Neuronal stem cell (in vitro differentiated cells): ENCODE measurements at regions not wholly inside any gene's neighbourhood (a gene's known extent, or its start where the extent isn't known, plus 50 kb on each side); places are given as distances from the start of the nearest gene placed in this dataset.

Experiments used
- DNase-seq: peaks from one replicate; pipeline ENCODE4 v3.0.0-alpha.2; 2013; ENCODE audit warnings: low spot score
- H2AFZ ChIP-seq: one replicate; pipeline ENCODE4 v1.6.1; 2013; ENCODE audit warnings: mild to moderate bottlenecking, low read length, inconsistent platforms
- H2AK5ac ChIP-seq: 2 replicates; pipeline ENCODE4 v1.6.1; 2013; ENCODE audit warnings: low read depth, mild to moderate bottlenecking, inconsistent platforms, low read length, moderate library complexity, mixed read lengths
- H2BK120ac ChIP-seq: 2 replicates; pipeline ENCODE4 v1.6.1; 2013; ENCODE audit warnings: low read depth, mild to moderate bottlenecking, inconsistent platforms, low read length, moderate library complexity, mixed read lengths
- H2BK12ac ChIP-seq: one replicate; pipeline ENCODE4 v1.6.1; 2013; ENCODE audit warnings: low read length, inconsistent platforms
- H2BK15ac ChIP-seq: 2 replicates; pipeline ENCODE4 v1.6.1; 2013; ENCODE audit warnings: mild to moderate bottlenecking, low read length, inconsistent platforms, mixed read lengths
- H2BK5ac ChIP-seq: one replicate; pipeline ENCODE4 v1.6.1; 2013; ENCODE audit warnings: inconsistent platforms, mild to moderate bottlenecking, low read length, moderate library complexity
- H3K14ac ChIP-seq: one replicate; pipeline ENCODE4 v1.6.1; 2013; ENCODE audit warnings: low read length, inconsistent platforms
- H3K18ac ChIP-seq: 2 replicates; pipeline ENCODE4 v1.6.1; 2013; ENCODE audit warnings: low read length, inconsistent platforms
- H3K23ac ChIP-seq: 2 replicates; pipeline ENCODE4 v1.6.1; 2013; ENCODE audit warnings: low read depth, mild to moderate bottlenecking, mixed read lengths, low read length, inconsistent platforms; ENCODE audit not compliant: poor library complexity
- H3K27ac ChIP-seq: replicated peaks from 3 replicates; pipeline ENCODE4 v1.5.1; 2013; ENCODE audit warnings: low read length, inconsistent platforms
- H3K27me3 ChIP-seq, 3 experiments: 2 replicates each; pipeline ENCODE4 v1.6.1; 2013; ENCODE audit warnings: low read length in 3 of 3, mild to moderate bottlenecking in 2 of 3, inconsistent platforms in 1 of 3, low read depth in 1 of 3, mixed read lengths in 1 of 3, moderate library complexity in 1 of 3; ENCODE audit not compliant: control insufficient read depth in 3 of 3, insufficient read depth in 3 of 3
- H3K36me3 ChIP-seq, 2 donors: replicated peaks in 1 of 2; 2 replicates each; pipeline ENCODE4 v1.6.1; 2013; ENCODE audit warnings: low read length in 2 of 2; ENCODE audit not compliant: control insufficient read depth in 2 of 2, insufficient read depth in 2 of 2
- H3K4ac ChIP-seq: 2 replicates; pipeline ENCODE4 v1.6.1; 2013; ENCODE audit warnings: inconsistent platforms, mild to moderate bottlenecking, low read length, moderate library complexity
- H3K4me1 ChIP-seq, 2 donors: 1 replicate in 1 of 2; 2 replicates in 1 of 2; pipeline ENCODE4 v1.6.1; 2013; ENCODE audit warnings: low read length in 2 of 2, low read depth in 1 of 2; ENCODE audit not compliant: control insufficient read depth in 2 of 2, insufficient read depth in 1 of 2
- H3K4me2 ChIP-seq: one replicate; pipeline ENCODE4 v1.6.1; 2013; ENCODE audit warnings: mild to moderate bottlenecking, low read length, inconsistent platforms; ENCODE audit not compliant: insufficient read depth, poor library complexity, severe bottlenecking
- H3K4me3 ChIP-seq, 2 donors: 2 replicates each; pipeline ENCODE4 v1.5.1; 2013; ENCODE audit warnings: low read length in 2 of 2, mild to moderate bottlenecking in 2 of 2, inconsistent platforms in 1 of 2, moderate library complexity in 1 of 2
- H3K79me1 ChIP-seq: one replicate; pipeline ENCODE4 v1.6.1; 2013; ENCODE audit warnings: low read depth, mild to moderate bottlenecking, inconsistent platforms, low read length, moderate library complexity
- H3K9ac ChIP-seq: one replicate; pipeline ENCODE4 v1.6.1; 2013; ENCODE audit warnings: mild to moderate bottlenecking, low read depth, low read length, inconsistent platforms; ENCODE audit not compliant: poor library complexity
- H3K9me3 ChIP-seq, 2 donors: replicated peaks in 1 of 2; 2 replicates each; pipeline versions ENCODE3 to v1.6.1; 2013; ENCODE audit warnings: low read length in 2 of 2, mild to moderate bottlenecking in 2 of 2, inconsistent platforms in 1 of 2, low read depth in 1 of 2, mixed read lengths in 1 of 2, moderate library complexity in 1 of 2; ENCODE audit not compliant: control insufficient read depth in 2 of 2, insufficient read depth in 1 of 2
- H4K8ac ChIP-seq: one replicate; pipeline ENCODE4 v1.6.1; 2013; ENCODE audit warnings: low read depth, mild to moderate bottlenecking, inconsistent platforms, low read length, moderate library complexity
- H4K91ac ChIP-seq: one replicate; pipeline ENCODE4 v1.6.1; 2013; ENCODE audit warnings: low read length, low read depth, mild to moderate bottlenecking, inconsistent platforms; ENCODE audit not compliant: poor library complexity
- WGBS, 2 donors: extraction: QIAGEN DNeasy Blood & Tissue Kit; methylation state at CpG; one replicate each; pipeline ENCODE4 v1.1.7; 2013; ENCODE audit warnings: missing lambda C conversion rate in 2 of 2, mixed read lengths in 1 of 2; ENCODE audit not compliant: insufficient read length in 2 of 2, insufficient replicate concordance in 1 of 2; ENCODE audit errors: extremely low coverage in 2 of 2; 5-methylcytosine and 5-hydroxymethylcytosine counted together

- Histone ChIP-seq H3K4me1 (no peaks in the 10 kb centered on the region), H3K14ac (no peak overlapping the region), H3K4ac (no peak overlapping the region), H2AK5ac (no peak overlapping the region), H3K4me2 (no peak overlapping the region), H2BK5ac (no peak overlapping the region), H2BK120ac (no peak overlapping the region), H3K36me3 (no peaks in the 10 kb centered on the region), H2BK12ac (no peak overlapping the region), H3K23ac (no peak overlapping the region), H4K91ac (no peak overlapping the region), H3K9ac (no peak overlapping the region), H3K79me1 (no peaks in the 10 kb centered on the region), H3K27ac (no peak overlapping the region), H4K8ac (no peak overlapping the region), H3K9me3 (peaks cover 0 to 2% of the 10 kb centered on the region in 2 donors), H3K18ac (no peak overlapping the region), H2AFZ (no peak overlapping the region), H2BK15ac (no peak overlapping the region), H3K4me3 (no peak overlapping the region), H3K27me3 (peaks cover 0 to 28% (median 0%) of the 10 kb centered on the region in 3 experiments)
- no CpG with 5 or more reads among the region's 15 CpGs for WGBS, 2 donors
- DNase-seq = no peak
Measured at GRCh38 chr20:58579069-58579818, 64.0 kb upstream of the APCDD1L start.

GRCh38 chr20:58577871-58578598, 62.8 kb upstream of the APCDD1L start:
- Histone ChIP-seq H3K9ac (no peak overlapping the region), H2BK12ac (no peak overlapping the region), H2AFZ (no peak overlapping the region), H4K8ac (no peak overlapping the region), H3K36me3 (no peaks in the 10 kb centered on the region), H2BK5ac (no peak overlapping the region), H3K14ac (no peak overlapping the region), H2BK15ac (no peak overlapping the region), H3K23ac (no peak overlapping the region), H3K27ac (no peak overlapping the region), H3K18ac (no peak overlapping the region), H2AK5ac (no peak overlapping the region), H3K4me2 (no peak overlapping the region), H3K4ac (no peak overlapping the region), H4K91ac (no peak overlapping the region), H3K4me1 (no peaks in the 10 kb centered on the region), H3K4me3 (no peak overlapping the region), H3K79me1 (no peaks in the 10 kb centered on the region), H2BK120ac (no peak overlapping the region), H3K27me3 (peaks cover 0 to 22% (median 0%) of the 10 kb centered on the region in 3 experiments), H3K9me3 (peaks cover 0 to 2% of the 10 kb centered on the region in 2 donors)
- DNase-seq = no peak
- WGBS, 2 donors = no CpG with 5 or more reads among the region's 23 CpGs

GRCh38 chr20:58577139-58577806, 62.1 kb upstream of the APCDD1L start:
- no peaks in the 10 kb centered on the region for H3K36me3 ChIP-seq
- no peak overlapping the region for H2BK12ac ChIP-seq
- no peak overlapping the region for H4K8ac ChIP-seq
- no peak overlapping the region for H3K4ac ChIP-seq
- DNase-seq = no peak
- H3K14ac ChIP-seq = no peak overlapping the region
- H3K27me3 ChIP-seq = peaks cover 0 to 19% (median 0%) of the 10 kb centered on the region in 3 experiments
- H3K9me3 ChIP-seq = peaks cover 0 to under 1% of the 10 kb centered on the region in 2 donors
- no CpG with 5 or more reads among the region's 13 CpGs for WGBS, 2 donors
- H2BK15ac ChIP-seq = no peak overlapping the region
- no peak overlapping the region for H2BK120ac ChIP-seq
- H2AK5ac ChIP-seq = no peak overlapping the region
- H3K79me1 ChIP-seq = no peaks in the 10 kb centered on the region
- no peak overlapping the region for H3K4me2 ChIP-seq
- H3K27ac ChIP-seq = no peak overlapping the region
- no peak overlapping the region for H3K18ac ChIP-seq
- no peak overlapping the region for H3K9ac ChIP-seq
- H2BK5ac ChIP-seq = no peak overlapping the region
- H3K4me1 ChIP-seq = no peaks in the 10 kb centered on the region
- H4K91ac ChIP-seq = no peak overlapping the region
- no peak overlapping the region for H3K4me3 ChIP-seq
- no peak overlapping the region for H3K23ac ChIP-seq
- H2AFZ ChIP-seq = no peak overlapping the region

GRCh38 chr20:58576603-58576970, 61.4 kb upstream of the APCDD1L start:
- no peak overlapping the region for H3K14ac ChIP-seq
- no peak overlapping the region for H2BK120ac ChIP-seq
- H3K9me3 ChIP-seq = no peaks in the 10 kb centered on the region
- no peak overlapping the region for H3K23ac ChIP-seq
- H3K79me1 ChIP-seq = no peaks in the 10 kb centered on the region
- H4K8ac ChIP-seq = no peak overlapping the region
- no peak overlapping the region for H3K4me2 ChIP-seq
- H3K4me1 ChIP-seq = no peaks in the 10 kb centered on the region
- no peak for DNase-seq
- H2AFZ ChIP-seq = no peak overlapping the region
- H3K36me3 ChIP-seq = no peaks in the 10 kb centered on the region
- H3K27ac ChIP-seq = no peak overlapping the region
- no CpG with 5 or more reads among the region's 9 CpGs for WGBS, 2 donors
- no peak overlapping the region for H3K9ac ChIP-seq
- H2AK5ac ChIP-seq = no peak overlapping the region
- H2BK5ac ChIP-seq = no peak overlapping the region
- no peak overlapping the region for H3K4ac ChIP-seq
- H3K27me3 ChIP-seq = peaks cover 0 to 22% (median 0%) of the 10 kb centered on the region in 3 experiments
- H3K18ac ChIP-seq = no peak overlapping the region
- no peak overlapping the region for H2BK12ac ChIP-seq
- H3K4me3 ChIP-seq = no peak overlapping the region
- H2BK15ac ChIP-seq = no peak overlapping the region
- H4K91ac ChIP-seq = no peak overlapping the region
